ACC112 (cell line): ENCODE measurements at regions not wholly inside any gene's neighbourhood (a gene's known extent, or its start where the extent isn't known, plus 50 kb on each side); places are given as distances from the start of the nearest gene placed in this dataset.
"Not testable (repeated sequence)": the region's sequence is repeated elsewhere in the genome, so short reads cannot be mapped to it uniquely, and the experiment has no call there.

ENCODE experiments used
- H2AFZ ChIP-seq: fragments of 200-600 bp; sonication (generic); one replicate; pipeline ENCODE4 v1.6.0; 2017; ENCODE audit warnings: antibody characterized with exemption, low read length; ENCODE audit not compliant: unreplicated experiment
- H3K27ac ChIP-seq: fragments of 200-600 bp; sonication (generic); 2 replicates; pipeline ENCODE4 v1.5.1; 2014; ENCODE audit warnings: low read depth, mild to moderate bottlenecking, antibody characterized with exemption, low read length, moderate library complexity
- H3K27me3 ChIP-seq: fragments of 200-600 bp; sonication (generic); 2 replicates; pipeline ENCODE4 v1.6.1; 2014; ENCODE audit warnings: mild to moderate bottlenecking, antibody characterized with exemption, low read length, moderate library complexity, mixed read lengths; ENCODE audit not compliant: insufficient read depth
- H3K36me3 ChIP-seq: fragments of 200-600 bp; sonication (generic); 2 replicates; pipeline ENCODE4 v1.6.1; 2016; ENCODE audit warnings: mild to moderate bottlenecking, antibody characterized with exemption, low read length, moderate library complexity, mixed read lengths; ENCODE audit not compliant: insufficient read depth
- H3K4me1 ChIP-seq: fragments of 200-600 bp; sonication (generic); one replicate; pipeline ENCODE4 v1.6.1; 2016; ENCODE audit warnings: low read length, mixed read lengths; ENCODE audit not compliant: insufficient read depth, unreplicated experiment, control insufficient read depth
- H3K4me3 ChIP-seq: fragments of 200-600 bp; sonication (generic); 2 replicates; pipeline ENCODE4 v1.5.1; 2014; ENCODE audit warnings: mild to moderate bottlenecking, low read depth, low read length
- H3K79me2 ChIP-seq: fragments of 200-600 bp; sonication (generic); one replicate; pipeline ENCODE4 v1.6.0; 2016; ENCODE audit warnings: low read length; ENCODE audit not compliant: control insufficient read depth, unreplicated experiment, insufficient read depth

GRCh38 chr21:15978215-15978738 is 248.5 kb downstream of the USP25 start:
- H3K36me3 ChIP-seq, result no peaks in the 10 kb centered on the region
- H3K4me3 ChIP-seq, result no peak overlapping the region
- H2AFZ ChIP-seq, result peak overlapping the region; percentile 29
- no peak overlapping the region for H3K27ac ChIP-seq
- H3K79me2 ChIP-seq, result no peaks in the 10 kb centered on the region
- no peaks in the 10 kb centered on the region for H3K4me1 ChIP-seq
- H3K27me3 ChIP-seq, result no peaks in the 10 kb centered on the region

GRCh38 chr21:15979493-15979892 is 249.7 kb downstream of the USP25 start:
- H3K79me2 ChIP-seq, H3K27me3 ChIP-seq, H3K27ac ChIP-seq, H3K4me1 ChIP-seq, H2AFZ ChIP-seq, H3K36me3 ChIP-seq, H3K4me3 ChIP-seq: not testable (repeated sequence)

- H3K27ac ChIP-seq, result no peak overlapping the region
- no peaks in the 10 kb centered on the region for H3K79me2 ChIP-seq
- no peaks in the 10 kb centered on the region for H3K4me1 ChIP-seq
- H3K27me3 ChIP-seq, result no peaks in the 10 kb centered on the region
- H3K36me3 ChIP-seq, result no peaks in the 10 kb centered on the region
- H2AFZ ChIP-seq, result no peak overlapping the region
- H3K4me3 ChIP-seq, result no peak overlapping the region
These were observed 256.5 kb downstream of the USP25 start for GRCh38 chr21:15986277-15986676.

- no peaks in the 10 kb centered on the region for H3K27me3 ChIP-seq
- no peaks in the 10 kb centered on the region for H3K79me2 ChIP-seq
- peaks cover 22% of the 10 kb centered on the region for H3K4me1 ChIP-seq
- H3K27ac ChIP-seq, result no peak overlapping the region
- no peak overlapping the region for H3K4me3 ChIP-seq
- H3K36me3 ChIP-seq, result no peaks in the 10 kb centered on the region
- H2AFZ ChIP-seq, result no peak overlapping the region
These were observed 262.4 kb downstream of the USP25 start for GRCh38 chr21:15992171-15992570.

- H2AFZ ChIP-seq, result no peak overlapping the region
- H3K4me1 ChIP-seq, result peaks cover 22% of the 10 kb centered on the region
- H3K27me3 ChIP-seq, result no peaks in the 10 kb centered on the region
- H3K4me3 ChIP-seq, result no peak overlapping the region
- H3K79me2 ChIP-seq, result no peaks in the 10 kb centered on the region
- no peak overlapping the region for H3K27ac ChIP-seq
- no peaks in the 10 kb centered on the region for H3K36me3 ChIP-seq
These were observed 264.2 kb downstream of the USP25 start for GRCh38 chr21:15993951-15994350.

GRCh38 chr21:15999741-16000140 is 270.0 kb downstream of the USP25 start:
- Histone ChIP-seq H3K27me3 (no peaks in the 10 kb centered on the region), H3K79me2 (no peaks in the 10 kb centered on the region), H3K4me1 (peaks cover 22% of the 10 kb centered on the region), H3K4me3 (no peak overlapping the region), H3K27ac (no peak overlapping the region), H2AFZ (no peak overlapping the region), H3K36me3 (no peaks in the 10 kb centered on the region)

- no peak overlapping the region for H3K27ac ChIP-seq
- H3K4me3 ChIP-seq, result peak overlapping the region; percentile 67; the same call in 1 of the 2 replicates
- H3K27me3 ChIP-seq, result no peaks in the 10 kb centered on the region
- H3K79me2 ChIP-seq, result no peaks in the 10 kb centered on the region
- H3K4me1 ChIP-seq, result peaks cover 11% of the 10 kb centered on the region
- H2AFZ ChIP-seq, result peak overlapping the region; percentile 97
- H3K36me3 ChIP-seq, result no peaks in the 10 kb centered on the region
These were observed 273.2 kb downstream of the USP25 start for GRCh38 chr21:16002874-16003466.

- Histone ChIP-seq H3K36me3 (no peaks in the 10 kb centered on the region), H3K79me2 (no peaks in the 10 kb centered on the region), H2AFZ (peak overlapping the region; percentile 97), H3K4me3 (peak overlapping the region; percentile 67), H3K27me3 (no peaks in the 10 kb centered on the region), H3K27ac (no peak overlapping the region), H3K4me1 (peaks cover 11% of the 10 kb centered on the region)
These were observed 274.3 kb downstream of the USP25 start for GRCh38 chr21:16004086-16004485.

- no peaks in the 10 kb centered on the region for H3K36me3 ChIP-seq
- H2AFZ ChIP-seq, result no peak overlapping the region
- H3K27ac ChIP-seq, result no peak overlapping the region
- no peak overlapping the region for H3K4me3 ChIP-seq
- H3K79me2 ChIP-seq, result no peaks in the 10 kb centered on the region
- no peaks in the 10 kb centered on the region for H3K27me3 ChIP-seq
- peaks cover 11% of the 10 kb centered on the region for H3K4me1 ChIP-seq
These were observed 274.7 kb downstream of the USP25 start for GRCh38 chr21:16004523-16004922.

GRCh38 chr21:16005996-16006395 is 276.2 kb downstream of the USP25 start:
- Histone ChIP-seq H3K4me1 (peaks cover 11% of the 10 kb centered on the region), H2AFZ (no peak overlapping the region), H3K36me3 (no peaks in the 10 kb centered on the region), H3K27ac (no peak overlapping the region), H3K79me2 (no peaks in the 10 kb centered on the region), H3K27me3 (no peaks in the 10 kb centered on the region), H3K4me3 (no peak overlapping the region)

- peaks cover 11% of the 10 kb centered on the region for H3K4me1 ChIP-seq
- H3K27ac ChIP-seq, result no peak overlapping the region
- no peaks in the 10 kb centered on the region for H3K79me2 ChIP-seq
- no peak overlapping the region for H3K4me3 ChIP-seq
- H3K36me3 ChIP-seq, result no peaks in the 10 kb centered on the region
- no peaks in the 10 kb centered on the region for H3K27me3 ChIP-seq
- H2AFZ ChIP-seq, result no peak overlapping the region
These were observed 278.2 kb downstream of the USP25 start for GRCh38 chr21:16007943-16008342.
